ENCODE measurements at regions not wholly inside any gene's neighbourhood (a gene's known extent, or its start where the extent isn't known, plus 50 kb on each side); places are given as distances from the start of the nearest gene placed in this dataset.

DNA sequence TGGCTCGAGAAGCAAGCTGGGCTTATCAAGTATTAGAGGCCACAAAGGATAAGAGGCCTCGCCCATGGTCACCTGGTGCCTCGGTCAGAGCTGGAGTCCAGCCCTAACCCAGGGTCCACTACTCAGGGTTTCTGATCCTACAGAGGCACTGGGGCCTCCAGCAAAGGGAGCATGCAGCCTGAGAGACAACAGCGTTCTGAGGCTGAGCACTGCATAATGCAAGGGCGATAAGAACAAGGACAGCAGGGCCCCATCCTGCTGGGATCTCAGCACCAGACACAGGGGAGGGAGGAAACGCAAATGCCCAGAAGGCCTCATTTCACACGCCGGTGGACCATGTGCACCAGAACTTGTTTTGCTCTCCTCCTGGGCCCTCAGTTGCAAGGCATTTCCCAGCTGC is 63.0 kb downstream of the C5orf15 start:
- H3K36me3 ChIP-seq, result no peaks in the 10 kb centered on the region
- H3K9me3 ChIP-seq, result no peaks in the 10 kb centered on the region
- no peak for DNase-seq (ENCODE audit: low spot score)
- WGBS, result 88% methylated on average over 8 of the region's 8 CpGs
- H3K27me3 ChIP-seq (replicated peaks; ENCODE audit: insufficient read depth), result no peaks in the 10 kb centered on the region
- no peaks in the 10 kb centered on the region for H3K4me1 ChIP-seq (replicated peaks)
- H3K27ac ChIP-seq, result no peak overlapping the region
- TF ChIP-seq POLR2AphosphoS5 (IDR thresholded peaks at IDR 0.05) (no peak), POLR2A (IDR thresholded peaks at IDR 0.05) (no peak)
- TF ChIP-seq, protein P1, sequence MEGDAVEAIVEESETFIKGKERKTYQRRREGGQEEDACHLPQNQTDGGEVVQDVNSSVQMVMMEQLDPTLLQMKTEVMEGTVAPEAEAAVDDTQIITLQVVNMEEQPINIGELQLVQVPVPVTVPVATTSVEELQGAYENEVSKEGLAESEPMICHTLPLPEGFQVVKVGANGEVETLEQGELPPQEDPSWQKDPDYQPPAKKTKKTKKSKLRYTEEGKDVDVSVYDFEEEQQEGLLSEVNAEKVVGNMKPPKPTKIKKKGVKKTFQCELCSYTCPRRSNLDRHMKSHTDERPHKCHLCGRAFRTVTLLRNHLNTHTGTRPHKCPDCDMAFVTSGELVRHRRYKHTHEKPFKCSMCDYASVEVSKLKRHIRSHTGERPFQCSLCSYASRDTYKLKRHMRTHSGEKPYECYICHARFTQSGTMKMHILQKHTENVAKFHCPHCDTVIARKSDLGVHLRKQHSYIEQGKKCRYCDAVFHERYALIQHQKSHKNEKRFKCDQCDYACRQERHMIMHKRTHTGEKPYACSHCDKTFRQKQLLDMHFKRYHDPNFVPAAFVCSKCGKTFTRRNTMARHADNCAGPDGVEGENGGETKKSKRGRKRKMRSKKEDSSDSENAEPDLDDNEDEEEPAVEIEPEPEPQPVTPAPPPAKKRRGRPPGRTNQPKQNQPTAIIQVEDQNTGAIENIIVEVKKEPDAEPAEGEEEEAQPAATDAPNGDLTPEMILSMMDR (IDR thresholded peaks at IDR 0.05), result no peak
- H3K4me3 ChIP-seq, result no peak overlapping the region
- intact Hi-C loops (cut with DNase I), result no loop called here

DNA sequence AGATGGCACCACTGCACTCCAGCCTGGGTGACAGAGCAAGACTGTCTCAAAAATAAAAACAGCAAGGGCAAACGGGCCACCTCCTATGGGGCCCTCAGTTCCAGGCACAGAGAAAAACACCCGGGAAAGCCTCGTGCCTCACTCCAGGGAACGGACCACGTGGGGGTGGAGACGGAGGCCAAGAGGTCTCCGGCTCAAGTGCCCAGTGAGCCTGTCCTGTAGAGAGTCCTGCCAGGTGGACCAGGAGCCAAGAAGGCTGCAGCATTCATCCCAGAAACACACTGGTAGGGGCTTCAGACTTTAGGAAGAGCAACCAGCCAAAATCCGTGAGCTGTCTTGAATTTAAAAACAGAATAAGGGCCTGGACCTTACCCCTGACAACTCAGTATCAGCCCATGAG is 63.8 kb downstream of the C5orf15 start:
- H3K36me3 ChIP-seq, result no peaks in the 10 kb centered on the region
- DNase-seq (ENCODE audit: low spot score), result no peak
- H3K4me3 ChIP-seq, result no peak overlapping the region
- no peaks in the 10 kb centered on the region for H3K9me3 ChIP-seq
- H3K27ac ChIP-seq, result no peak overlapping the region
- WGBS, result 85% methylated on average over 8 of the region's 8 CpGs
- intact Hi-C loops (cut with DNase I), result no loop called here
- TF ChIP-seq, protein P1 (IDR thresholded peaks at IDR 0.05), result no peak
- TF ChIP-seq POLR2A (IDR thresholded peaks at IDR 0.05) (no peak), POLR2AphosphoS5 (IDR thresholded peaks at IDR 0.05) (no peak)
- no peaks in the 10 kb centered on the region for H3K27me3 ChIP-seq (replicated peaks; ENCODE audit: insufficient read depth)
- no peaks in the 10 kb centered on the region for H3K4me1 ChIP-seq (replicated peaks)

- Histone ChIP-seq H3K4me3 (no peak overlapping the region), H3K36me3 (no peaks in the 10 kb centered on the region), H3K27ac (no peak overlapping the region), H3K9me3 (no peaks in the 10 kb centered on the region), H3K4me1 (replicated peaks) (no peaks in the 10 kb centered on the region), H3K27me3 (replicated peaks; ENCODE audit: insufficient read depth) (no peaks in the 10 kb centered on the region)
- 92% methylated on average over 11 of the region's 11 CpGs for WGBS
- no peak for TF ChIP-seq POLR2A (IDR thresholded peaks at IDR 0.05)
- no peak for DNase-seq (ENCODE audit: low spot score)
- intact Hi-C loops (cut with DNase I), result no loop called here
Measured at GRCh38 chr5:133902511-133903118, 65.8 kb downstream of the C5orf15 start.

- intact Hi-C loops (cut with DNase I), result no loop called here
- H3K4me3 ChIP-seq, result no peak overlapping the region
- no peak overlapping the region for H3K27ac ChIP-seq
- H3K27me3 ChIP-seq (replicated peaks; ENCODE audit: insufficient read depth), result no peaks in the 10 kb centered on the region
- no peak for DNase-seq (ENCODE audit: low spot score)
- no peaks in the 10 kb centered on the region for H3K4me1 ChIP-seq (replicated peaks)
- H3K9me3 ChIP-seq, result no peaks in the 10 kb centered on the region
- 89% methylated on average over 15 of the region's 15 CpGs for WGBS
- TF ChIP-seq POLR2A (IDR thresholded peaks at IDR 0.05) (no peak), POLR2AphosphoS5 (IDR thresholded peaks at IDR 0.05) (no peak)
- TF ChIP-seq, protein P1 (IDR thresholded peaks at IDR 0.05), result no peak
- H3K36me3 ChIP-seq, result no peaks in the 10 kb centered on the region
Measured at GRCh38 chr5:133900534-133901270, 67.7 kb downstream of the C5orf15 start.

GRCh38 chr5:133899506-133899905 is 68.9 kb downstream of the C5orf15 start:
- Histone ChIP-seq H3K9me3 (no peaks in the 10 kb centered on the region), H3K27me3 (replicated peaks; ENCODE audit: insufficient read depth) (no peaks in the 10 kb centered on the region), H3K4me1 (replicated peaks) (no peaks in the 10 kb centered on the region), H3K36me3 (no peaks in the 10 kb centered on the region), H3K4me3 (no peak overlapping the region), H3K27ac (no peak overlapping the region)
- intact Hi-C loops (cut with DNase I), result no loop called here
- DNase-seq (ENCODE audit: low spot score), result no peak
- 91% methylated on average over 4 of the region's 4 CpGs for WGBS
- TF ChIP-seq POLR2A (IDR thresholded peaks at IDR 0.05), result no peak
- TF ChIP-seq POLR2AphosphoS5 (IDR thresholded peaks at IDR 0.05), result no peak
- TF ChIP-seq, protein P1 (IDR thresholded peaks at IDR 0.05), result no peak

Measured in prostate gland (tissue), 2 donors.